ENCODE measurements at regions not wholly inside any gene's neighbourhood (a gene's known extent, or its start where the extent isn't known, plus 50 kb on each side); places are given as distances from the start of the nearest gene placed in this dataset.
"Not testable (repeated sequence)": the region's sequence is repeated elsewhere in the genome, so short reads cannot be mapped to it uniquely, and the experiment has no call there.

DNA sequence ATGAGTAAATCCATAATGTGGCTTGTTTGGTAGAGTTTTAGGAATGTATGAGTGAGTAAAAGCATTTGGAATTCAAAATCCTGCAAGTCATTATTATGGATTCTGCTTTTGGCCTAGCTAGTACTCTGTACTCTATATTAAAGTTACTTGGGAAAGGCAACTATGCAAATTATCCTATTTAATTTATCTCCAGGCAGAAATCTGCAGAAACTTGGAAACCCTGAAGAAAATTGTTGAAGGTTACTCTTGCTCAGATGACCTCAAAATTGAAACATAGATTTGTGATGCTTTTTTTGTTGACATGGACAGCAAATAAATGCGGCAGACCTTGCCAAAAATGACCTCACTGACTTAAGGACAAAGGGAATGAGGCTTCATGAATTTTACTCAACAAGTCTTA lies 477.1 kb upstream of the EYS start:
- Histone ChIP-seq H3K4me1 (replicated peaks) (no peaks in the 10 kb centered on the region), H3K4me3 (no peak overlapping the region), H3K27me3 (replicated peaks; ENCODE audit: insufficient read depth) (no peaks in the 10 kb centered on the region), H3K27ac (no peak overlapping the region), H3K9me3 (no peaks in the 10 kb centered on the region), H3K36me3 (no peaks in the 10 kb centered on the region)
- DNase-seq (ENCODE audit: low spot score): no peak
- 79% methylated on average over 1 of the region's 1 CpG for WGBS
- intact Hi-C loops (cut with DNase I): no loop called here
- TF ChIP-seq POLR2A (IDR thresholded peaks at IDR 0.05) (no peak), POLR2AphosphoS5 (IDR thresholded peaks at IDR 0.05) (no peak)
- TF ChIP-seq, protein P1, sequence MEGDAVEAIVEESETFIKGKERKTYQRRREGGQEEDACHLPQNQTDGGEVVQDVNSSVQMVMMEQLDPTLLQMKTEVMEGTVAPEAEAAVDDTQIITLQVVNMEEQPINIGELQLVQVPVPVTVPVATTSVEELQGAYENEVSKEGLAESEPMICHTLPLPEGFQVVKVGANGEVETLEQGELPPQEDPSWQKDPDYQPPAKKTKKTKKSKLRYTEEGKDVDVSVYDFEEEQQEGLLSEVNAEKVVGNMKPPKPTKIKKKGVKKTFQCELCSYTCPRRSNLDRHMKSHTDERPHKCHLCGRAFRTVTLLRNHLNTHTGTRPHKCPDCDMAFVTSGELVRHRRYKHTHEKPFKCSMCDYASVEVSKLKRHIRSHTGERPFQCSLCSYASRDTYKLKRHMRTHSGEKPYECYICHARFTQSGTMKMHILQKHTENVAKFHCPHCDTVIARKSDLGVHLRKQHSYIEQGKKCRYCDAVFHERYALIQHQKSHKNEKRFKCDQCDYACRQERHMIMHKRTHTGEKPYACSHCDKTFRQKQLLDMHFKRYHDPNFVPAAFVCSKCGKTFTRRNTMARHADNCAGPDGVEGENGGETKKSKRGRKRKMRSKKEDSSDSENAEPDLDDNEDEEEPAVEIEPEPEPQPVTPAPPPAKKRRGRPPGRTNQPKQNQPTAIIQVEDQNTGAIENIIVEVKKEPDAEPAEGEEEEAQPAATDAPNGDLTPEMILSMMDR (IDR thresholded peaks at IDR 0.05): no peak

DNA sequence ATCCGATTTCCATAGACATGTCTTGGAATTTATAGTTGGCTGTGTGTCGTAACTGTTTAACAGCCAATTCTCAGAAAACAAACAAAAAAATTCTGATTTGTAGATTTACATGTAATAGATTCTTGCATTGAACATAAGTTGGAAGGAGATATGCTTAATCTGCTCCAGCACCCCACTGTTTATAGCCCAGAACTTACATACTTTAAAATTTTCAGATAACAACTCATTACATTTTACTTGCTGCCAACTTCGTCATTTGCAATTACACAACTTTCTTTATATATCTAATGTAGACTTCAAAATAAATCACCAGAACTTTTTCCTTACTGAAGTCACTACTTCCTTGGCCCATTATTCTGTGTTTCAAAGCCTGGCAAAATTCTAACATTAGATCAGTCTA lies 472.3 kb upstream of the EYS start:
- Histone ChIP-seq H3K27ac (no peak overlapping the region), H3K9me3 (no peaks in the 10 kb centered on the region), H3K27me3 (replicated peaks; ENCODE audit: insufficient read depth) (no peaks in the 10 kb centered on the region), H3K4me3 (no peak overlapping the region), H3K36me3 (no peaks in the 10 kb centered on the region), H3K4me1 (replicated peaks) (no peaks in the 10 kb centered on the region)
- intact Hi-C loops (cut with DNase I): no loop called here
- no peak for DNase-seq (ENCODE audit: low spot score)
- WGBS: 53% methylated on average over 3 of the region's 3 CpGs
- TF ChIP-seq POLR2A (IDR thresholded peaks at IDR 0.05) (no peak), POLR2AphosphoS5 (IDR thresholded peaks at IDR 0.05) (no peak)
- TF ChIP-seq, protein P1 (IDR thresholded peaks at IDR 0.05): no peak

DNA sequence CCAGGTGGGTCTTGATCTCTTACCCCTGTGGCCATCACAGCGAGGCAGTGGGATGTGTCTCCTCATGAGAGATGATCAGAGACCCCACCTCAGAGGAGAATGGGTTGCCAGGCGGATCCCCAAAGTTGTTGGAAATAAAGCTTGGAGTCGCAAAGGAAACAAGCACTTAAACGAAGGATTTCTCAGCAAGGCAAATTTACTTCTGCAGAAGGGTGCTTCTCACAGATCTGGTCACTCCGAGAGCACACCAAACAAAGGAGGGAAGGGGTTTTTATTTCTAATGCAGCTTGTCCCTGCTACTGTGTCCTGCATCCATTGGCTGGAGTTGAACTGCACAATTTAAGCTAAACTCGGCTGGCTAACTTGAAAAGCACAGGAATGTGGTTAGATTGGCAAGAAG lies 466.6 kb upstream of the EYS start:
- WGBS: 85% methylated on average over 6 of the region's 6 CpGs

DNA sequence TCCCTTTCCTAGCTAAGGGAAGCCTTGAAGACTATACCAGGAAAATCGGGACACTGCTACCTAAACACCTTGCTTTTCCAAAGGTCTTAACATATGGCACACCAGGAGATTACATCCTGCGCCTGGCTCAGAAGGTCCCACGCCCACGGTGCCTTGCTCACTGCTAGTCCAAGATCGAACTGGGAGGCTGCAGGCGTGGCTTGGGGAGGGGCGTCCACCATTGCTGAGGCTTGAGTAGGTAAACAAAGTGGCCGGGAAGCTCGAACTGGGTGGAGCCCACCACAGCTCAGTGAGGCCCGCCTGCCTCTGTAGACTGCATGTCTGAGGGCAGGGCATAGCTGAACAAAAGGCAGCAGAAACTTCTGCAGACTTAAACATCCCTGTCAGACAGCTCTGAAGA lies 459.7 kb upstream of the EYS start:
- H3K4me3 ChIP-seq; DNase-seq (ENCODE audit: low spot score); H3K27me3 ChIP-seq (replicated peaks; ENCODE audit: insufficient read depth); H3K4me1 ChIP-seq (replicated peaks); H3K9me3 ChIP-seq; H3K27ac ChIP-seq; intact Hi-C loops (cut with DNase I); H3K36me3 ChIP-seq: not testable (repeated sequence)
- WGBS: 86% methylated on average over 10 of the region's 10 CpGs

More for the DNA sequence above, 466.6 kb upstream of the EYS start:
- Histone ChIP-seq H3K27me3 (replicated peaks; ENCODE audit: insufficient read depth) (no peaks in the 10 kb centered on the region), H3K9me3 (no peaks in the 10 kb centered on the region), H3K27ac (no peak overlapping the region), H3K4me1 (replicated peaks) (no peaks in the 10 kb centered on the region), H3K36me3 (no peaks in the 10 kb centered on the region), H3K4me3 (no peak overlapping the region)
- TF ChIP-seq POLR2A (IDR thresholded peaks at IDR 0.05) (no peak), POLR2AphosphoS5 (IDR thresholded peaks at IDR 0.05) (no peak)
- TF ChIP-seq, protein P1 (IDR thresholded peaks at IDR 0.05): no peak
- DNase-seq (ENCODE audit: low spot score): no peak
- intact Hi-C loops (cut with DNase I): no loop called here

DNA sequence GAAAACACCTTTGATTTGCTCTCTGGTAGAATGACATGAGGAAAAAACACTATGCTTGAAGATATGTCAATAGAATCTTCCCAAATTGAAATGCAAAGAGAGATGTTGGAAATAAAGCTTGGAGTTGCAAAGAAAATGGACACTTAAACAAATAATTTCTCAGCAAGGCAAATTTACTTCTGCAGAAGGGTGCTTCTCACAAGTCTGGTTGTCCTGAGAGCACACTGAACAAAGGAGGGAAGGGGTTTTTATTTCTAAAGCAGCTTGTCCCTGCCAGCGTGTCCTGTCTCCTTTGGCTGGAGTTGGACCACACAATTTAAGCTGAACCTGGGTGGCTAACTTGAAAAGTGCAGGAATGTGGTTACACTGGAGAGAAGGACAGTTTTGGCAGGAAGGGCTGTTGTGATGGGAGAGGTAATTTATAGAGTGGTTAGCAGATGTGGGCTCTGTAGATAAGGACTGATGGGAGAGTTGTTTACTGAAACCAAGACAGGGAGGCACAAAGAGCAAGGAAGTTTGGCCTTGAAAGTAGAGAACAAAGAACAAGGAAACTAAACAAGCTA lies 454.6 kb upstream of the EYS start:
- WGBS: 86% methylated on average over 1 of the region's 1 CpG
- DNase-seq (ENCODE audit: low spot score): no peak
- TF ChIP-seq POLR2AphosphoS5 (IDR thresholded peaks at IDR 0.05): no peak
- no peak for TF ChIP-seq POLR2A (IDR thresholded peaks at IDR 0.05)
- TF ChIP-seq, protein P1 (IDR thresholded peaks at IDR 0.05): no peak

More for the DNA sequence above, 454.6 kb upstream of the EYS start:
- Histone ChIP-seq H3K4me1 (replicated peaks) (no peaks in the 10 kb centered on the region), H3K27me3 (replicated peaks; ENCODE audit: insufficient read depth) (no peaks in the 10 kb centered on the region), H3K4me3 (no peak overlapping the region), H3K36me3 (no peaks in the 10 kb centered on the region), H3K27ac (no peak overlapping the region), H3K9me3 (no peaks in the 10 kb centered on the region)
- intact Hi-C loops (cut with DNase I): no loop called here

Data from prostate gland (tissue), 2 donors.